Epithelial cell of proximal tubule (primary cell): ENCODE measurements at regions not wholly inside any gene's neighbourhood (a gene's known extent, or its start where the extent isn't known, plus 50 kb on each side); places are given as distances from the start of the nearest gene placed in this dataset.

Experiments used
- DNase-seq: peaks from one replicate; pipeline ENCODE4 v3.0.0-alpha.2; 2011; ENCODE audit warnings: low read depth
- H3K4me3 ChIP-seq: 2 replicates; pipeline ENCODE4 v1.5.1; 2011; ENCODE audit warnings: low read depth, mild to moderate bottlenecking, low read length
- CTCF ChIP-seq: conservative IDR thresholded peaks from 2 replicates; pipeline ENCODE4 v1.5.1; 2012; ENCODE audit warnings: low read depth, mild to moderate bottlenecking, low read length

DNA sequence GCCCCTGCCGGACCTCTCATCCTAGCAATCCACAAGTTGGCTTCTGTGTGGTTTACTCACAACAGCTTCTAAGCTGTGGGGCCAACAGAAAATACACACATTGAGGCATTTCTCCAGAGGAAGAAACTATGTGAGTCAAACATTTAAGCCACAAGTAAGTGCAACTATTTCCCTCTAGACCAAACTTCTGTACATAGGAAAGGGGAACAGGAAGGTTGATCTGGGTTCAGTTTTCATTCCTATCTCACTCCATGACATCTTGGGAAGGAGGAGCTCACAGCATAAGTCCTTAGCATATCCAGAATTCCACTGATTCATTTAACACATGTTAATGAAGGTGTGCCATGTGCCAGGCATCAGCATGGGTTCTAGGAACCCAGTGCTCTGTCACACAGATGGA, 72.8 kb upstream of the PICALM start:
- no peak overlapping the region for H3K4me3 ChIP-seq
- no peak for TF ChIP-seq CTCF
- DNase-seq, result no peak

DNA sequence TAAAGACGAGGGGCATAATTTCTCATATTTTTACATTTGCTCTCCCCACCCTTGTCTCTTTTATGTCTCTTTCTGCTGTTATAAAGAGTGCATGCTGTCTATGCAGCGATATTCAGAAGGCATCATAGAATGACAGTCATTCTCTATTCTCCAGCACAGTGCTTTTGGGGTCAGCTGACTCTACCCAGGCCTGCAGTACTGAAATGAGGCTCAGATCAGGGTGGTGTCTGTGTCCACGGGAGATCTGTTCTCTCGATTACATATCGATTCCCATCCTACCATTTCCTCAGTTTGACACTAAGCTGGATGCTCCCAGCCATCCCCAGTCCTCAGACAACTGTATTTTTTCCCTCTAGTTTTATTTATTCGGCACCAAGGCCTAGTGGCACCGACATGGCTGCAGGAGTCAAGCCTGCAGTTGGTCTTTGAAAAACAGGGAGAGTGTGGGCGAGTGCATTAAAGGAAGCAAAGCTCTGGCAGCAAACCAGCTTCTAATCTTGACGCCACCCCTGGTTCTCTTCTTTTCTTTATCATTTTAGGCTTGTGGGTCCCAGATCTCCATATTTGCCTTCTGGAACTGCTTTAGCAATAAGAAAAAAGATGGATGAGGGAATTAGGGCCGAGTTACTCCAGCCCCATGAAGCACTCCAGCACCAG, 71.6 kb upstream of the PICALM start:
- no peak overlapping the region for H3K4me3 ChIP-seq
- DNase-seq, result no peak
- TF ChIP-seq CTCF, result no peak

DNA sequence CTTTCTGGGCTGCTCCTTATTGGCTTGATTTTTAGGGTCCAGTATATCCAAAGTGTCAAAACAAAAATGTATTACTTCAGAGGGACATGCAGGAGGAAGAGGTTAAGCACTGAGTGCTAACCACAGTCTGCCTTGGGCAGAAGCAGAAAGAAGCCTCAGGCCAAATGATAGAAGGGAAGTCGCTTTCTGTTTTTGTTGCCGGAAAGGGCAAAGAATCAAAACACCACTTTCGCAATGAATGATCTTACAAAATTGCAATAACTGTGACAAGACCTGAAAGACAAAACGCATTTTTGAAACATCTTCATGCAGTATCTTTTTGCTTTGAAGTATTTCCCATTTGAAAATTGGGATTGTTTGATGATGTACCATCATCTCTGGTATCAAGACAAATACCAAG, 70.1 kb upstream of the PICALM start:
- DNase-seq, result no peak
- H3K4me3 ChIP-seq, result no peak overlapping the region
- TF ChIP-seq CTCF, result no peak

DNA sequence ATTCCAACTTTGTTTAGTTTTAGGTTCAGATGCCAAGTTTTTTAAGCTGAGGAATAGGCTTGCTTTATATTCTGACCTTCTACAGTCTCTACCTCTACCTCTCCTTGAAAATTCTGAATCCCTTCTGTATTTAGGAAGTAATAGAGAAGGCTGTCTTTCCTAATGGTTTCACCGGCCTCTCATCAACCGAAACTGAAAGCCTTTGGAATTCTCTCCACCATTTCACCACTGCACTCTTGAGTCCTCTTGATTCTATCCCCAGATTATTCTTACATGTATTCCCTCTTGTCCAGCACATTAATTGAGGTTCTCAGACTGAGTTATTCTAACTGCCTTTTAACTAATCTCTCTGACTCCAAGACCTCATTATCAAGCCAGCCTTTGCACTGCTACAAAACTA, 67.7 kb upstream of the PICALM start:
- H3K4me3 ChIP-seq, result no peak overlapping the region
- DNase-seq, result no peak
- no peak for TF ChIP-seq CTCF

GRCh38 chr11:86135319-86135714, 66.4 kb upstream of the PICALM start:
- no peak for TF ChIP-seq CTCF
- H3K4me3 ChIP-seq, result no peak overlapping the region
- DNase-seq, result no peak

DNA sequence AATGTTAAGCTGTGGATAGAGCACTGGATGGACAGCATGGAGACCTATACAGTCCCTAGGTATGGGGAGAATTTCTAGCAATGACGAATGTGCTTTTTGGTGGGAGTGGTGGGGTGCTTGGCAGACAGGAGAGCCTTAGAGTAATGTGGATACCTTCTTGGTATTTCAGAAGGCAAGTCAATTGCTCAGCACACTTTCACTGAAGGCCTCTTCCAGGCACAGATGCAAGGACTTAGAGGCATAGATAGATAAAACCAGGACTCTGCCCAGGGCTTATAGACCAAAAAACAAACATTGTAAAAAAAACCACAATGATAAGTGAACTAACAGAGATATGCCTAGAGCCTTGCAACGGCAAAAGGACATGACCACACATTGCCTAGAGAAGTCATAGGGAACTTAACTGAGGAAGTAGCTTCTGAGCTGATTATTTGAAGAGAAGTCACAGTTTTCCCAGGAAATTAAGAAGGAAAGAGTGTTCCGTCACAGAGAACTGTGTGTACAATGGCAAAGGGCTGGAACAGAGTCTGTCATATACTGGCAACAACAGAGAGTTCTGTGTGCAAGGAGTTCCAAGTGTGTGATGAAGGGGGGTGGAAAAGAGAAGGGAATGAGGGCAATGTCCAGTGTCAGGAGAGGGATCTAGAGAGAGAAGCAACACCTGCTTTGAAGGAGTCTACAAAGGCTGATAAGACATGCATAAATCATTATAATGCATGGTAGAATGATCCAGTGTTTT, 65.9 kb upstream of the PICALM start:
- no peak for DNase-seq
- no peak for TF ChIP-seq CTCF
- no peak overlapping the region for H3K4me3 ChIP-seq
